SU-DHL-6 (cell line): ENCODE measurements at regions not wholly inside any gene's neighbourhood (a gene's known extent, or its start where the extent isn't known, plus 50 kb on each side); places are given as distances from the start of the nearest gene placed in this dataset.

Source experiments
- H2AFZ ChIP-seq: fragments of 200-600 bp; sonication (generic); 2 replicates; pipeline ENCODE4 v1.6.1; 2014; ENCODE audit warnings: low read depth, mild to moderate bottlenecking, moderate library complexity, mixed read lengths, antibody characterized with exemption, low read length; ENCODE audit not compliant: severe bottlenecking
- H3F3A ChIP-seq: fragments of 200-600 bp; shearing (Covaris generic); 2 replicates; pipeline ENCODE4 v1.6.0; 2016; ENCODE audit warnings: antibody characterized with exemption, mild to moderate bottlenecking; ENCODE audit not compliant: insufficient read depth
- H3K27ac ChIP-seq: fragments of 200-600 bp; sonication (generic); 2 replicates; pipeline ENCODE4 v1.5.1; 2016; ENCODE audit warnings: low read depth, mild to moderate bottlenecking, low read length, moderate library complexity, mixed read lengths
- H3K27me3 ChIP-seq: fragments of 200-600 bp; sonication (generic), shearing (Covaris generic); 2 replicates; pipeline ENCODE4 v1.6.0; 2014; ENCODE audit warnings: mild to moderate bottlenecking, low read length
- H3K36me3 ChIP-seq: fragments of 200-600 bp; sonication (generic); 2 replicates; pipeline ENCODE4 v1.6.1; 2014; ENCODE audit warnings: mild to moderate bottlenecking, low read length, mixed read lengths
- H3K4me2 ChIP-seq: fragments of 300-600, 200-600 bp; shearing (Covaris generic), sonication (generic); 2 replicates; pipeline ENCODE4 v1.6.0; 2014; ENCODE audit warnings: low read length, low read depth, mild to moderate bottlenecking; ENCODE audit not compliant: poor library complexity, severe bottlenecking
- H3K4me3 ChIP-seq: fragments of 200-600 bp; sonication (generic); 2 replicates; pipeline ENCODE4 v1.5.1; 2014; ENCODE audit warnings: antibody characterized with exemption, low read length, mild to moderate bottlenecking, mixed read lengths; ENCODE audit not compliant: insufficient read depth, poor library complexity, severe bottlenecking
- H3K79me2 ChIP-seq: fragments of 200-600 bp; sonication (generic); 2 replicates; pipeline ENCODE4 v1.6.1; 2014; ENCODE audit warnings: mild to moderate bottlenecking, low read length, moderate library complexity; ENCODE audit not compliant: insufficient read depth
- H3K9ac ChIP-seq: fragments of 200-600 bp; sonication (generic); 2 replicates; pipeline ENCODE4 v1.7.0; 2014; ENCODE audit warnings: mild to moderate bottlenecking, low read length
- H3K9me2 ChIP-seq: fragments of 200-600 bp; sonication (generic); replicated peaks from 2 replicates; pipeline ENCODE4 v1.6.1; 2014; ENCODE audit warnings: low read length; ENCODE audit not compliant: insufficient read depth
- H3K9me3 ChIP-seq: fragments of 200-600 bp; sonication (generic); 2 replicates; pipeline ENCODE4 v1.6.1; 2014; ENCODE audit warnings: low read length, mixed read lengths; ENCODE audit not compliant: insufficient read depth
- H4K20me1 ChIP-seq: fragments of 200-600 bp; sonication (generic); 2 replicates; pipeline ENCODE4 v1.6.1; 2014; ENCODE audit warnings: low read depth, mild to moderate bottlenecking, antibody characterized with exemption, low read length, moderate library complexity, mixed read lengths
- EZH2phosphoT487 ChIP-seq: fragments of 200-600 bp; sonication (generic), shearing (Covaris generic); conservative IDR thresholded peaks from 2 replicates; pipeline ENCODE4 v1.6.1; 2018; ENCODE audit warnings: mild to moderate bottlenecking, antibody characterized with exemption, low read length, moderate library complexity, mixed read lengths
- TF ChIP-seq, protein P1 (sequence below): fragments of 200-600 bp; sonication (generic); IDR thresholded peaks from one replicate; pipeline ENCODE4 v1.5.1; 2017; ENCODE audit warnings: antibody characterized with exemption, mild to moderate bottlenecking, low read length, moderate library complexity; ENCODE audit not compliant: insufficient read depth, poor library complexity, severe bottlenecking

DNA sequence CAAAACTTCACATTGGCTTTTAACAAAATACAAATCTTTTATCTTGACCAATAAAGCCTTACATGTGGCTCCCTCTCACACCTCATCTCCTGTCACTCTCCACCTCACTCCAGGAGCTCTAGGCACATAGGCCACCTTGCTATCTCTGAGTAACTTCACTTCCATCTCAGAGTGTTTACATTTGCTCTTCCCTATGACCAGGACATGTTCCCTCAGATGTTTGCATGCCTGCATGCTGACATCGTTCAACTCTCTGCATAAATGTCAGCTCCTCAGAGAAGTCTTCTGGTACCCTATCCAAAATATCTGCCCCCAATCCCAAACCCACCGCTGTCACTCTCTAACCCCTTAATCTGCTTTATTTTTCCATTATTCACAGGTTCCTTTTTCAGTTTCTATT, 110.9 kb downstream of the TOMM20 start:
- H3K9me2 ChIP-seq = no peaks in the 10 kb centered on the region
- no peaks in the 10 kb centered on the region for H3K79me2 ChIP-seq
- no peak overlapping the region for H3K4me2 ChIP-seq
- no peak overlapping the region for H3K27ac ChIP-seq
- no peaks in the 10 kb centered on the region for H3K27me3 ChIP-seq
- H3F3A ChIP-seq = no peaks in the 10 kb centered on the region
- no peak overlapping the region for H3K9ac ChIP-seq
- no peaks in the 10 kb centered on the region for H4K20me1 ChIP-seq
- no peak overlapping the region for H3K4me3 ChIP-seq
- H2AFZ ChIP-seq = no peak overlapping the region
- no peak for TF ChIP-seq EZH2phosphoT487
- TF ChIP-seq, protein P1, sequence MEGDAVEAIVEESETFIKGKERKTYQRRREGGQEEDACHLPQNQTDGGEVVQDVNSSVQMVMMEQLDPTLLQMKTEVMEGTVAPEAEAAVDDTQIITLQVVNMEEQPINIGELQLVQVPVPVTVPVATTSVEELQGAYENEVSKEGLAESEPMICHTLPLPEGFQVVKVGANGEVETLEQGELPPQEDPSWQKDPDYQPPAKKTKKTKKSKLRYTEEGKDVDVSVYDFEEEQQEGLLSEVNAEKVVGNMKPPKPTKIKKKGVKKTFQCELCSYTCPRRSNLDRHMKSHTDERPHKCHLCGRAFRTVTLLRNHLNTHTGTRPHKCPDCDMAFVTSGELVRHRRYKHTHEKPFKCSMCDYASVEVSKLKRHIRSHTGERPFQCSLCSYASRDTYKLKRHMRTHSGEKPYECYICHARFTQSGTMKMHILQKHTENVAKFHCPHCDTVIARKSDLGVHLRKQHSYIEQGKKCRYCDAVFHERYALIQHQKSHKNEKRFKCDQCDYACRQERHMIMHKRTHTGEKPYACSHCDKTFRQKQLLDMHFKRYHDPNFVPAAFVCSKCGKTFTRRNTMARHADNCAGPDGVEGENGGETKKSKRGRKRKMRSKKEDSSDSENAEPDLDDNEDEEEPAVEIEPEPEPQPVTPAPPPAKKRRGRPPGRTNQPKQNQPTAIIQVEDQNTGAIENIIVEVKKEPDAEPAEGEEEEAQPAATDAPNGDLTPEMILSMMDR = no peak
- H3K36me3 ChIP-seq = no peaks in the 10 kb centered on the region
- no peaks in the 10 kb centered on the region for H3K9me3 ChIP-seq

GRCh38 chr1:235017191-235017590, 111.4 kb downstream of the TOMM20 start:
- Histone ChIP-seq H3K9me3 (no peaks in the 10 kb centered on the region), H3K9ac (no peak overlapping the region), H3K9me2 (no peaks in the 10 kb centered on the region), H2AFZ (no peak overlapping the region), H3K4me3 (no peak overlapping the region), H4K20me1 (no peaks in the 10 kb centered on the region), H3K27me3 (no peaks in the 10 kb centered on the region), H3K27ac (no peak overlapping the region), H3K4me2 (no peak overlapping the region), H3K79me2 (no peaks in the 10 kb centered on the region), H3K36me3 (no peaks in the 10 kb centered on the region), H3F3A (no peaks in the 10 kb centered on the region)
- no peak for TF ChIP-seq EZH2phosphoT487
- TF ChIP-seq, protein P1 = no peak

DNA sequence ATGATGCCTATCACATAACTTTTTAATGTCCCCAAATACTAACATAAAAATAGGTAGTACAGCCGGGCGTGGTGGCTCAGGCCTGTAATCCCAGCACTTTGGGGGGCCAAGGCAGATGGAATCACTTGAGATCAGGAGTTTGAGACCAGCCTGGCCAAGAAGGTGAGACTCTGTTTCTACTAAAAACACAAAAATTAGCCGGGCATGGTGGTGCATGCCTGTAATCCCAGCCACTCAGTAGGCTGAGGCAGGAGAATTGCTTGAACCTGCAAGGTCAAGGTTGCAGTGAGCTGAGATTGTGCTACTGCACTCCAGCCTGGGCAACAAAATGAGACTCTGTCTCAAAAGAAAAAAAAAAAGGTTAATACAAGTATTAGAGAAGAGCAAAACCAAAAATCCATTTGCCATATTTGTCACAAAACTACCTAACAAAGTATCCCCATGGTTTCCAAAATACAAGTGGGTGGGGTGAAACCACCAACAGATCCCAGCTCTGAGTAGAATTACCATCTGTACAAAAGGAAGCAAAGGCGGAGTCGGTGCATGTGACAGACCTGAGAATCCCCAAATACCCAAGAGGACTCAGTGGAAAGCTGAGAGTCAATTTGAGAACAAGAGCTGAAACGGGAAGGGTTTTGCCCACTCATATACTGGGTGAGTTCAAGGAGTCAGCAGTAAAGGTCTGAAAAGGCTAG, 113.2 kb downstream of the TOMM20 start:
- H3K9me2 ChIP-seq = no peaks in the 10 kb centered on the region
- no peaks in the 10 kb centered on the region for H3K79me2 ChIP-seq
- H3K27ac ChIP-seq = no peak overlapping the region
- H4K20me1 ChIP-seq = no peaks in the 10 kb centered on the region
- H3K27me3 ChIP-seq = no peaks in the 10 kb centered on the region
- H2AFZ ChIP-seq = no peak overlapping the region
- no peak for TF ChIP-seq EZH2phosphoT487
- TF ChIP-seq, protein P1 = no peak
- H3K9me3 ChIP-seq = no peaks in the 10 kb centered on the region
- no peak overlapping the region for H3K9ac ChIP-seq
- H3K4me3 ChIP-seq = no peak overlapping the region
- H3F3A ChIP-seq = no peaks in the 10 kb centered on the region
- no peak overlapping the region for H3K4me2 ChIP-seq
- no peaks in the 10 kb centered on the region for H3K36me3 ChIP-seq
